GM18505 (cell line): ENCODE measurements at regions not wholly inside any gene's neighbourhood (a gene's known extent, or its start where the extent isn't known, plus 50 kb on each side); places are given as distances from the start of the nearest gene placed in this dataset.
"Not testable (repeated sequence)": the region's sequence is repeated elsewhere in the genome, so short reads cannot be mapped to it uniquely, and the experiment has no call there.

Experiments
- ATAC-seq: cut with Tn5 transposase; IDR thresholded peaks from one replicate; pipeline ENCODE4 v1.9.1; 2021; ENCODE audit not compliant: unreplicated experiment
- POLR2A ChIP-seq: IDR thresholded peaks from 4 replicates; pipeline ENCODE4 v1.6.1; 2011; ENCODE audit warnings: borderline replicate concordance; ENCODE audit not compliant: insufficient read depth, insufficient read length; ENCODE audit errors: extremely low read depth

DNA sequence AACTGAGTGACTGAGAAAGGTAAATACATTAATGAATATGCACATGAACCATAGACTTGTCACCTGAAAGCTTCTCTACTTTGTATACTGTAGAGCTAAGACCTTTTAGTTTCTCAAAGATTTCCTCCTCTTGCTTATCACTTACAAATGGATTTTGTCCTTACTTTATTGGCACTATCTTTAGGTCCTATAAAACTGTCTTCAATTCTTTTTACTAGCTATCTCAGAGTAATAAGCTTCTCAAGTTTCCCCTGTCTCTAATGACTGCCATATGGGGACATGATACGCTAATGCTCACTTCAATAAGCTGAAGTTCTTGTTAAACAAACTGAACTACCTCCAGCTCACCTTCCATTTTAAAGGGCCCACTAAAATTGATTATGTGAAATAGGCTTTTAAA is 468.2 kb upstream of the CCDC196 start:
- no peak for ATAC-seq
- no peak for TF ChIP-seq POLR2A

DNA sequence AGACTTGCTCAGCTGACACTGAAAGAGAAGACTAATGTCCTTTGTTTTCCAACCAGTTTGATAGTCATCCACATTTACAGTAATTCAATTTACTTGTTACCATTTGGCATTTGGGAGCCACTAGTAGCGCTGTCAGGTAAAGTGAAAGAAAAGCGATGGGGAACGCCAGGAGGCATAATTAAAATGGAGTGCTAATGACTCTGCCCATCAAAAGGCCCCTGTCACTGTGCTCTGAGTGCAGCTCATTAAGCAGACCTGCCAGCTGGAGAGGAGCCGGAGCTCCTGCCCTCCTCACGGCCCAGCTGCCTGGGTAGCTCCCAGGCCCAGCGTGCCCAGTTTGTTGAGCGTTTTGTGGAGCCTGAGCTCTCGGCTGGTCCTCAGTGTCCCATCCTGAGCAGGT is 463.6 kb upstream of the CCDC196 start:
- ATAC-seq: no peak
- TF ChIP-seq POLR2A: no peak

- TF ChIP-seq POLR2A: no peak
- ATAC-seq: no peak
Measured at GRCh38 chr14:66025779-66026178, 460.4 kb upstream of the CCDC196 start.

DNA sequence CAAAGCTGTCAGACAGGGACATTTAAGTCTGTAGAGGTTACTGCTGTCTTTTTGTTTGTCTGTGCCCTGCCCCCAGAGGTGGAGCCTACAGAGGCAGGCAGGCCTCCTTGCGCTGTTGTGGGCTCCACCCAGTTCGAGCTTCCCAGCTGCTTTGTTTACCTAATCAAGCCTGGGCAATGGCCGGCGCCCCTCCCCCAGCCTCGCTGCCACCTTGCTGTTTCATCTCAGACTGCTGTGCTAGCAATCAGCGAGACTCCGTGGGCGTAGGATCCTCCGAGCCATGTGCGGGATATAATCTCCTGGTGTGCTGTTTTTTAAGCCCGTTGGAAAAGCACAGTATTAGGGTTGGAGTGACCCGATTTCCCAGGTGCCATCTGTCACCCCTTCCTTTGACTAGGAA is 454.2 kb upstream of the CCDC196 start:
- not testable (repeated sequence) for ATAC-seq

DNA sequence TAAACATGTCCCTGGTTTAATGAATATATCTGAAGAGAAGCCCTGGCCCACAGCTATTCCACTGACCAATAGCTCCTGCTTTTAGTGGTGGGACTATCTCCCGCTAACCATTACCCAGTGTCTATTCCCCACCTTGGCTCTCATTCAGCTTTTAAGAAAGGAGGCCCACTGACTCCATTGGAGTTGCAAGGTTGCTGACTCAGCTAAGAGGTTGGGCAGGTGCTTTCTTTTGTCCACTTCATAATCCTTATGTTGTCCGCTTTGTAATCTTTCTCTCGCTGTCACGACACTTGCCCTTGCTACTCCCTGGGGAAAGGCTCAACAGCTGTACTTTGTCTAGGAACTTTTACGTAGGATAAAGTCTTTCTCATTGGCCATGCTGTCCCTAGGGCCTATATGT is 453.4 kb upstream of the CCDC196 start:
- no peak for TF ChIP-seq POLR2A
- no peak for ATAC-seq

GRCh38 chr14:66036547-66036946 is 449.6 kb upstream of the CCDC196 start:
- TF ChIP-seq POLR2A: no peak
- ATAC-seq: no peak

- TF ChIP-seq POLR2A: no peak
- no peak for ATAC-seq
Measured at GRCh38 chr14:66037361-66037760, 448.8 kb upstream of the CCDC196 start.

- ATAC-seq: no peak
- no peak for TF ChIP-seq POLR2A
Measured at GRCh38 chr14:66038212-66038611, 448.0 kb upstream of the CCDC196 start.

- TF ChIP-seq POLR2A: no peak
- no peak for ATAC-seq
Measured at GRCh38 chr14:66038618-66039017, 447.6 kb upstream of the CCDC196 start.

DNA sequence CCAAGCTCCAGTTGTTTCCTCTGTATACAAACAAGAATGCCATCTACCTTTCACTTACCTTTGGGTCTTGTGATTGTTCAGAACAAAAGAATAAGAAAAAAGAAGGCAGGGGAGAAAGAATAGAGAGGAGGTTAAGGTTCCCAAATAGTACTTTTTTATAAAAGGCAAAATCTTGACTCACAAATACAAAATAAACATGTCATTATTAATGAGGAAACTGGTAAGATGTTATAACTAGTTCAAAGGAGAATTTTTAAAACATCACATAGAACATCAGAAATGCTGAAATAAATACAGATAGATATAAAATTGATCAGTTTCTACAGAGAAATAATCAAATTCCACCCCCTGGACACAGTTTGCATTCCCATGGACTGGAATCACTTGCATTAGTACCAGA is 446.7 kb upstream of the CCDC196 start:
- no peak for TF ChIP-seq POLR2A
- ATAC-seq: no peak

DNA sequence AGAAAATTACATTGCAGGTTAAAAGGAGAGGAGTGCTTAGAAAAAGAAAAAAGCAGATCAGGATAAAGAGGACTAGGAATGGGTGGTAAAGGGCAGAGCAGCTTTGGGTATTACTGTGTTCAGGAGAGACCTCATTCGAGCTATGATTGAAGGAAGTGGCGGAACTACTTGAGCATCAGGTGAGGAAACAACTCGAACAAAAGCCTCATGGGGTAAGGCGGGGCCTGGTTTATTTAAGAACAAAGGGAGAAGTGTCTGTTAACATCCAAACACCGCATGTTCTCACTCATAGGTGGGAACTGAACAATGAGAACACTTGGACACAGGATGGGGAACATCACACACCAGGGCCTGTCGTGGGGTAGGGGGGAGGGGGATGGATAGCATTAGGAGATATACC is 444.6 kb upstream of the CCDC196 start:
- no peak for TF ChIP-seq POLR2A
- no peak for ATAC-seq

DNA sequence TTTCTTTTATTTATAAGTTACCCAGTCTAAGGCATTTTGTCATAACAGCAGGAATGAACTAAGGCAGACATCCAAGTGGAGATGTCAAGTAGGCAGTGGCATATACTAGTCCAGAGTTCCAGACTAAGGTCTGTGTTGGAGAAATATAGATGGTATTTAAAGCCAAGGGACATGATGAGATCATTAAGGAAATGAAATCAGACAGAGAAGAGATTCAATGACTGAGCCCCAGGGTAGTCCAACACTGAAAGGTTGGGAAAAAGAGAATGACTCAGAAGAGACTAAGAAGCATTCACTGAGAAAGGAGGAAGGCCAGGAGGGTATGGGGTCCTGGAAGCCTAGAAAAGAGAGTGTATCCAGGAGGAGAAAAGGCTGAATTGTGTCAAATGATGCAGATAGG is 442.2 kb upstream of the CCDC196 start:
- ATAC-seq: no peak
- TF ChIP-seq POLR2A: no peak

- no peak for ATAC-seq
- no peak for TF ChIP-seq POLR2A
Measured at GRCh38 chr14:66045572-66046021, 440.6 kb upstream of the CCDC196 start.

DNA sequence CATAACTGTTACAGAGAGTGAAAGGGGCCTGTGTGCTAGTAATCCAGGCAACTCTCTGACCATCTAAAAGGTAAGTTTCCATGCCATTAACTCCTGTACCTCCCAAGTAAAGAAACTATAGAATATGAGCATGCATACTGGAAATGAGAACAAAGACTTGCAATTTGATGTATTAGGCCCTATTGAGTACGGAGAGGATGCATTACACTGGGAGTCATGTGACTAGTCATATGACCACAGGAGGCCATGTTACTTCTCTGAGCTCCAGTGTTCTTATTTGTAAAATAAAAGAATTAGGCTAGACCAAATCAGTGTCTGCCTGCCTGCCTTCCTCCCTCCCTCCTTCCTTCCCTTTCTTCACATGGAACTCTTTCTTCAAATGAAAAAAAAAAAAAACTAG is 440.1 kb upstream of the CCDC196 start:
- no peak for TF ChIP-seq POLR2A
- ATAC-seq: no peak

DNA sequence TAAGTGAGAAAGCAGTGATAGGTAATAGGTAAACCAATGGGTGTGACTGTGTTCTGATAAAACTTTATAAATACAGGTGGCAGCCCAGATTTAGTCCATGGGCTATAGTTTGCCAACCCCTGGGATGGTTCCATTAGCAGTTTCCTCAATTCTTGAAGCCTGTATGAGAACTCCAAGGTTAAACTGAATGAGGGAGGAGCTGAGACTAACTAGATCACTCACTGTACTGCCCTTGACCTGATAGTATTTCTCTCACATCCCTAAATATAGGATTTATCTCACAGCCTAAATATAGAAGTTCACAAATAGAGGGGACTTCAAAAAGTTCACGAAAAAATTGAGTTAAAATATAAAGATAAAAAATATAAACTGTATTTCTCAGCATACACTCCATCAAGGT is 439.6 kb upstream of the CCDC196 start:
- no peak for TF ChIP-seq POLR2A
- ATAC-seq: no peak

GRCh38 chr14:66056268-66056907 is 429.8 kb upstream of the CCDC196 start:
- TF ChIP-seq POLR2A: no peak
- ATAC-seq: no peak

- no peak for TF ChIP-seq POLR2A
- ATAC-seq: no peak
Measured at GRCh38 chr14:66056926-66057552, 429.1 kb upstream of the CCDC196 start.
